ENCODE measurements at regions not wholly inside any gene's neighbourhood (a gene's known extent, or its start where the extent isn't known, plus 50 kb on each side); places are given as distances from the start of the nearest gene placed in this dataset.

- no peaks in the 10 kb centered on the region for H3K9me3 ChIP-seq (ENCODE audit: control insufficient read depth, low read length, poor library complexity, severe bottlenecking)
- Mint-ChIP-seq H3K27me3 (no peaks in the 10 kb centered on the region), H3K4me3 (no peak overlapping the region), H3K27ac (no peak overlapping the region), H3K36me3 (ENCODE audit: low read depth) (no peaks in the 10 kb centered on the region), H3K4me1 (no peaks in the 10 kb centered on the region)
- ATAC-seq: no peak
- DNase-seq: no peak
Observed at GRCh38 chr9:89260525-89260924, 50.5 kb upstream of the CKS2 start.

Data from T-helper 17 cell (primary cell).